ENCODE measurements at regions not wholly inside any gene's neighbourhood (a gene's known extent, or its start where the extent isn't known, plus 50 kb on each side); places are given as distances from the start of the nearest gene placed in this dataset.

DNA sequence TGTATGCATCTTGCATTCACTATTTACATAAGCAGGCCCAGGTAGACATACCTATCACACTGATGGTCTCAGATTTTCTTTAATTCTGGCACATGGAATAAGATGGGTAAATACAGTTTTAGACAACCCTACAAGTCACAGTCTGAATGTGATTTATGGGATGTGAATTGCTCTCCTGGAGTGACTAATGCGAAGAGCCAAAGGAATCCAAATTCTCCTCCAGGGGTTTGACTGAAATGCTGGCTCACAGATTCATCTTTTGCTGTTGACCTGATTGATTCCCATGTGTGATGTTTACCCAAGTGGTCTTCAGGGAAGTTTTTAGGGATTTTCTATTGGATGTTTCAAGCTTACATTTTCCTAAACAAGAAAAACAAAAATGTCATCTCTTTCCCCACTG is 277.9 kb upstream of the MON1B start:
- Mint-ChIP-seq H3K4me3 (no peak overlapping the region), H3K27ac (no peak overlapping the region), H3K4me1 (no peaks in the 10 kb centered on the region), H3K36me3 (ENCODE audit: low read depth) (no peaks in the 10 kb centered on the region), H3K27me3 (ENCODE audit: insufficient read depth) (no peaks in the 10 kb centered on the region), H3K9me3 (no peaks in the 10 kb centered on the region)
- no peaks in the 10 kb centered on the region for H3K36me3 ChIP-seq (ENCODE audit: control insufficient read depth, insufficient read depth, low read length)
- no peak for TF ChIP-seq CTCF (conservative IDR thresholded peaks at IDR 0.05)
- no peaks in the 10 kb centered on the region for H3K27me3 ChIP-seq (ENCODE audit: control insufficient read depth, insufficient read depth, low read length, poor library complexity, severe bottlenecking)
- DNase-seq: no peak
- H3K9me3 ChIP-seq (ENCODE audit: control insufficient read depth, low read length): no peaks in the 10 kb centered on the region
- no peak overlapping the region for H3K9ac ChIP-seq (ENCODE audit: extremely low read depth, low read length, poor library complexity, severe bottlenecking)
- H3K27ac ChIP-seq (ENCODE audit: low read depth, low read length): no peak overlapping the region
- H3K4me3 ChIP-seq (ENCODE audit: low read length): no peak overlapping the region
- H3K4me1 ChIP-seq (ENCODE audit: control insufficient read depth, insufficient read depth, low read length): no peaks in the 10 kb centered on the region
- WGBS, 2 experiments (ENCODE audit: insufficient coverage in 1 of 2, insufficient read length in 1 of 2): 100% methylated on average over 1 of the region's 1 CpG

- H3K27me3 ChIP-seq (ENCODE audit: control insufficient read depth, insufficient read depth, low read length, poor library complexity, severe bottlenecking): no peaks in the 10 kb centered on the region
- no peaks in the 10 kb centered on the region for H3K36me3 ChIP-seq (ENCODE audit: control insufficient read depth, insufficient read depth, low read length)
- Mint-ChIP-seq H3K36me3 (ENCODE audit: low read depth) (no peaks in the 10 kb centered on the region), H3K4me3 (no peak overlapping the region), H3K9me3 (no peaks in the 10 kb centered on the region), H3K4me1 (no peaks in the 10 kb centered on the region), H3K27me3 (ENCODE audit: insufficient read depth) (no peaks in the 10 kb centered on the region), H3K27ac (no peak overlapping the region)
- 90 to 93% methylated on average over 2 of the region's 2 CpGs for WGBS, 2 experiments (ENCODE audit: insufficient coverage in 1 of 2, insufficient read length in 1 of 2)
- H3K4me3 ChIP-seq (ENCODE audit: low read length): no peak overlapping the region
- no peak overlapping the region for H3K27ac ChIP-seq (ENCODE audit: low read depth, low read length)
- no peaks in the 10 kb centered on the region for H3K9me3 ChIP-seq (ENCODE audit: control insufficient read depth, low read length)
- H3K9ac ChIP-seq (ENCODE audit: extremely low read depth, low read length, poor library complexity, severe bottlenecking): no peak overlapping the region
- no peak for DNase-seq
- TF ChIP-seq CTCF (conservative IDR thresholded peaks at IDR 0.05): no peak
- H3K4me1 ChIP-seq (ENCODE audit: control insufficient read depth, insufficient read depth, low read length): no peaks in the 10 kb centered on the region
These were observed 264.9 kb upstream of the MON1B start for GRCh38 chr16:76926042-76926441.

DNA sequence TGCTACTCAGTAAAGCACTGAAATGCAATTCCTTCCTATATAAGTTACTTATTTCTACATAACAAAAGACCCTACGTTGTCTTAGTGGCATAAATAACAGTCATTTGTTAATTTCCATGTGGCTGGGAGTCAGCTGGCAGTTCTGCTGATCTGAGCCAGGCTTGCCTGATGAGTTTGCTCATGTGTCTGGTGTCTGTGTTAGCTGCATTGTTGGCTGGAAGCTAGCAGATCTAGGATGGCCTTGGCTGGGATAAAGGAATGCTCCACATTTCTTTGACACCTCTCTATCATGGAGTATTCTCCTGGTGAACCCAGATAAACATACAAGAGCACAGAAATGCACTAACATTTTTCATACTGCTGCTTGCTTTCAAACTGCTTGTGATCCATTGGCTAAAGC is 264.4 kb upstream of the MON1B start:
- Histone ChIP-seq H3K4me1 (ENCODE audit: control insufficient read depth, insufficient read depth, low read length) (no peaks in the 10 kb centered on the region), H3K9ac (ENCODE audit: extremely low read depth, low read length, poor library complexity, severe bottlenecking) (no peak overlapping the region), H3K9me3 (ENCODE audit: control insufficient read depth, low read length) (no peaks in the 10 kb centered on the region), H3K27me3 (ENCODE audit: control insufficient read depth, insufficient read depth, low read length, poor library complexity, severe bottlenecking) (no peaks in the 10 kb centered on the region), H3K4me3 (ENCODE audit: low read length) (no peak overlapping the region), H3K36me3 (ENCODE audit: control insufficient read depth, insufficient read depth, low read length) (no peaks in the 10 kb centered on the region), H3K27ac (ENCODE audit: low read depth, low read length) (no peak overlapping the region)
- no peaks in the 10 kb centered on the region for H3K9me3 Mint-ChIP-seq
- no peak for TF ChIP-seq CTCF (conservative IDR thresholded peaks at IDR 0.05)
- no peak overlapping the region for H3K4me3 Mint-ChIP-seq
- H3K27ac Mint-ChIP-seq: no peak overlapping the region
- H3K4me1 Mint-ChIP-seq: no peaks in the 10 kb centered on the region
- H3K27me3 Mint-ChIP-seq (ENCODE audit: insufficient read depth): no peaks in the 10 kb centered on the region
- no peak for DNase-seq
- no peaks in the 10 kb centered on the region for H3K36me3 Mint-ChIP-seq (ENCODE audit: low read depth)
- WGBS, 2 experiments (ENCODE audit: insufficient coverage in 1 of 2, insufficient read length in 1 of 2): 56 to 67% methylated on average over 1 of the region's 1 CpG
